HG03097 (cell line): ENCODE measurements at regions not wholly inside any gene's neighbourhood (a gene's known extent, or its start where the extent isn't known, plus 50 kb on each side); places are given as distances from the start of the nearest gene placed in this dataset.

ENCODE experiments used
- ATAC-seq: cut with Tn5 transposase; IDR thresholded peaks from one replicate; pipeline ENCODE4 v1.9.1; 2021; ENCODE audit not compliant: unreplicated experiment, low FRiP score

GRCh38 chr5:8870349-8870958 is 675.4 kb downstream of the SEMA5A start:
- no peak for ATAC-seq

- no peak for ATAC-seq
Observed at GRCh38 chr5:8870959-8871355, 674.9 kb downstream of the SEMA5A start.

- no peak for ATAC-seq
Observed at GRCh38 chr5:8871446-8871845, 674.4 kb downstream of the SEMA5A start.

GRCh38 chr5:8875722-8876121 is 670.2 kb downstream of the SEMA5A start:
- no peak for ATAC-seq

- ATAC-seq: no peak
Observed at GRCh38 chr5:8879248-8879647, 666.6 kb downstream of the SEMA5A start.

- no peak for ATAC-seq
Observed at GRCh38 chr5:8884029-8884428, 661.8 kb downstream of the SEMA5A start.

GRCh38 chr5:8892926-8893325 is 652.9 kb downstream of the SEMA5A start:
- no peak for ATAC-seq

GRCh38 chr5:8894031-8894430 is 651.8 kb downstream of the SEMA5A start:
- ATAC-seq: no peak

GRCh38 chr5:8895062-8895461 is 650.8 kb downstream of the SEMA5A start:
- ATAC-seq: no peak

GRCh38 chr5:8895599-8895998 is 650.3 kb downstream of the SEMA5A start:
- no peak for ATAC-seq

- no peak for ATAC-seq
Observed at GRCh38 chr5:8897316-8897715, 648.6 kb downstream of the SEMA5A start.

- ATAC-seq: no peak
Observed at GRCh38 chr5:8905021-8905420, 640.9 kb downstream of the SEMA5A start.

- ATAC-seq: no peak
Observed at GRCh38 chr5:8906303-8906967, 639.4 kb downstream of the SEMA5A start.

- no peak for ATAC-seq
Observed at GRCh38 chr5:8907168-8907868, 638.6 kb downstream of the SEMA5A start.

- ATAC-seq: no peak
Observed at GRCh38 chr5:8908055-8908683, 637.7 kb downstream of the SEMA5A start.

- ATAC-seq: no peak
Observed at GRCh38 chr5:8912106-8912505, 633.8 kb downstream of the SEMA5A start.

GRCh38 chr5:8913522-8913921 is 632.4 kb downstream of the SEMA5A start:
- no peak for ATAC-seq

GRCh38 chr5:8919096-8919495 is 626.8 kb downstream of the SEMA5A start:
- no peak for ATAC-seq

GRCh38 chr5:8923526-8923925 is 622.3 kb downstream of the SEMA5A start:
- ATAC-seq: no peak

- ATAC-seq: no peak
Observed at GRCh38 chr5:8924054-8924793, 621.7 kb downstream of the SEMA5A start.

GRCh38 chr5:8930021-8930420 is 615.9 kb downstream of the SEMA5A start:
- no peak for ATAC-seq
